NCI-H748 treated with DMSO at 0.1 percent for 48 hours (cell line): ENCODE measurements at regions not wholly inside any gene's neighbourhood (a gene's known extent, or its start where the extent isn't known, plus 50 kb on each side); places are given as distances from the start of the nearest gene placed in this dataset.
"Not testable (repeated sequence)": the region's sequence is repeated elsewhere in the genome, so short reads cannot be mapped to it uniquely, and the experiment has no call there.

Source experiments
- DNase-seq: peaks from one replicate; lab custom pipeline; 2025; lab: John Stamatoyannopoulos, UW

GRCh38 chr1:38609166-38610025 is 250.2 kb downstream of the RRAGC start:
- DNase-seq, result no peak

- DNase-seq, result no peak
Measured at GRCh38 chr1:38608202-38608864, 251.2 kb downstream of the RRAGC start.

- no peak for DNase-seq
Measured at GRCh38 chr1:38607526-38607925, 252.0 kb downstream of the RRAGC start.

GRCh38 chr1:38605063-38605462 is 254.5 kb downstream of the RRAGC start:
- no peak for DNase-seq

GRCh38 chr1:38603907-38604306 is 255.7 kb downstream of the RRAGC start:
- no peak for DNase-seq

GRCh38 chr1:38600905-38601304 is 258.7 kb downstream of the RRAGC start:
- DNase-seq, result no peak

GRCh38 chr1:38600286-38600685 is 259.3 kb downstream of the RRAGC start:
- DNase-seq, result no peak

GRCh38 chr1:38598118-38598517 is 261.5 kb downstream of the RRAGC start:
- no peak for DNase-seq

GRCh38 chr1:38589036-38589435 is 270.5 kb downstream of the RRAGC start:
- DNase-seq, result no peak

- DNase-seq, result no peak
Measured at GRCh38 chr1:38587766-38588165, 271.8 kb downstream of the RRAGC start.

- peak; percentile 4 for DNase-seq
Measured at GRCh38 chr1:38586993-38587646, 272.5 kb downstream of the RRAGC start.

GRCh38 chr1:38585971-38586370 is 273.6 kb downstream of the RRAGC start:
- DNase-seq, result no peak

- no peak for DNase-seq
Measured at GRCh38 chr1:38585460-38585859, 274.1 kb downstream of the RRAGC start.

- DNase-seq, result no peak
Measured at GRCh38 chr1:38584448-38585355, 274.9 kb downstream of the RRAGC start.

GRCh38 chr1:38583287-38583686 is 276.3 kb downstream of the RRAGC start:
- not testable (repeated sequence) for DNase-seq

GRCh38 chr1:38581396-38581795 is 278.2 kb downstream of the RRAGC start:
- DNase-seq, result no peak

GRCh38 chr1:38580594-38580993 is 279.0 kb downstream of the RRAGC start:
- no peak for DNase-seq

- no peak for DNase-seq
Measured at GRCh38 chr1:38579056-38579455, 280.5 kb downstream of the RRAGC start.

GRCh38 chr1:38578271-38578951 is 281.2 kb downstream of the RRAGC start:
- peak; percentile 8 for DNase-seq

GRCh38 chr1:38577937-38578270 is 281.7 kb downstream of the RRAGC start:
- no peak for DNase-seq

- no peak for DNase-seq
Measured at GRCh38 chr1:38577385-38577784, 282.2 kb downstream of the RRAGC start.
